ENCODE measurements at regions not wholly inside any gene's neighbourhood (a gene's known extent, or its start where the extent isn't known, plus 50 kb on each side); places are given as distances from the start of the nearest gene placed in this dataset.
"Not testable (repeated sequence)": the region's sequence is repeated elsewhere in the genome, so short reads cannot be mapped to it uniquely, and the experiment has no call there.

GRCh38 chr1:219560856-219561255 lies 52.0 kb downstream of the ZC3H11B start:
- Histone ChIP-seq H3K27ac (no peak overlapping the region), H3K4me3 (no peak overlapping the region), H3K36me3 (no peaks in the 10 kb centered on the region)

GRCh38 chr1:219559899-219560298 lies 53.0 kb downstream of the ZC3H11B start:
- Histone ChIP-seq H3K4me3 (no peak overlapping the region), H3K27ac (no peak overlapping the region), H3K9me3 (replicated peaks) (no peaks in the 10 kb centered on the region), H3K36me3 (no peaks in the 10 kb centered on the region), H3K4me1 (replicated peaks) (peaks cover 15% of the 10 kb centered on the region), H3K27me3 (replicated peaks) (no peaks in the 10 kb centered on the region; the same call in 1 of the 2 replicates)
- no peak for DNase-seq (ENCODE audit: low read depth in 1 of 2, low spot score in 2 of 2)

More at GRCh38 chr1:219560856-219561255, 52.0 kb downstream of the ZC3H11B start:
- Histone ChIP-seq H3K9me3 (replicated peaks) (no peaks in the 10 kb centered on the region), H3K4me1 (replicated peaks) (peaks cover 6% of the 10 kb centered on the region), H3K27me3 (replicated peaks) (no peaks in the 10 kb centered on the region; the same call in 1 of the 2 replicates)
- no peak for DNase-seq (ENCODE audit: low read depth in 1 of 2, low spot score in 2 of 2)

- Histone ChIP-seq H3K4me3 (no peak overlapping the region), H3K36me3 (no peaks in the 10 kb centered on the region), H3K9me3 (replicated peaks) (no peaks in the 10 kb centered on the region), H3K27ac (peak overlapping the region; percentile 59), H3K4me1 (replicated peaks) (peaks cover 16% of the 10 kb centered on the region), H3K27me3 (replicated peaks) (no peaks in the 10 kb centered on the region)
- peak; percentile 40 to 45 for DNase-seq (ENCODE audit: low read depth in 1 of 2, low spot score in 2 of 2)
These were observed 57.1 kb downstream of the ZC3H11B start for GRCh38 chr1:219555806-219556205.

- no peak overlapping the region for H3K4me3 ChIP-seq
- no peaks in the 10 kb centered on the region for H3K9me3 ChIP-seq (replicated peaks)
- H3K27me3 ChIP-seq (replicated peaks), result no peaks in the 10 kb centered on the region
- peak overlapping the region; percentile 59 for H3K27ac ChIP-seq
- H3K36me3 ChIP-seq, result no peaks in the 10 kb centered on the region
- H3K4me1 ChIP-seq (replicated peaks), result peaks cover 16% of the 10 kb centered on the region
- DNase-seq (ENCODE audit: low read depth in 1 of 2, low spot score in 2 of 2), result peak; percentile 56 to 65
These were observed 57.7 kb downstream of the ZC3H11B start for GRCh38 chr1:219555031-219555692.

- Histone ChIP-seq H3K36me3 (no peaks in the 10 kb centered on the region), H3K4me3 (no peak overlapping the region), H3K4me1 (replicated peaks) (peaks cover 16% of the 10 kb centered on the region), H3K27me3 (replicated peaks) (no peaks in the 10 kb centered on the region), H3K27ac (no peak overlapping the region), H3K9me3 (replicated peaks) (no peaks in the 10 kb centered on the region)
- no peak for DNase-seq (ENCODE audit: low read depth in 1 of 2, low spot score in 2 of 2)
These were observed 58.9 kb downstream of the ZC3H11B start for GRCh38 chr1:219553934-219554502.

GRCh38 chr1:219550201-219550600 lies 62.7 kb downstream of the ZC3H11B start:
- no peaks in the 10 kb centered on the region for H3K9me3 ChIP-seq (replicated peaks)
- H3K4me1 ChIP-seq (replicated peaks), result peaks cover 4% of the 10 kb centered on the region
- no peaks in the 10 kb centered on the region for H3K27me3 ChIP-seq (replicated peaks)
- H3K27ac ChIP-seq, result no peak overlapping the region
- no peak for DNase-seq (ENCODE audit: low read depth in 1 of 2, low spot score in 2 of 2)
- no peak overlapping the region for H3K4me3 ChIP-seq
- no peaks in the 10 kb centered on the region for H3K36me3 ChIP-seq

GRCh38 chr1:219549215-219549614 lies 63.7 kb downstream of the ZC3H11B start:
- DNase-seq (ENCODE audit: low read depth in 1 of 2, low spot score in 2 of 2), result no peak
- no peaks in the 10 kb centered on the region for H3K36me3 ChIP-seq
- H3K27ac ChIP-seq, result no peak overlapping the region
- no peaks in the 10 kb centered on the region for H3K4me1 ChIP-seq (replicated peaks)
- no peaks in the 10 kb centered on the region for H3K9me3 ChIP-seq (replicated peaks)
- H3K27me3 ChIP-seq (replicated peaks), result no peaks in the 10 kb centered on the region
- H3K4me3 ChIP-seq, result no peak overlapping the region

GRCh38 chr1:219548386-219548785 lies 64.5 kb downstream of the ZC3H11B start:
- no peaks in the 10 kb centered on the region for H3K27me3 ChIP-seq (replicated peaks)
- DNase-seq (ENCODE audit: low read depth in 1 of 2, low spot score in 2 of 2), result no peak
- H3K4me3 ChIP-seq, result no peak overlapping the region
- no peaks in the 10 kb centered on the region for H3K9me3 ChIP-seq (replicated peaks)
- peaks cover 2% of the 10 kb centered on the region; the same call in 1 of the 2 replicates for H3K4me1 ChIP-seq (replicated peaks)
- H3K36me3 ChIP-seq, result no peaks in the 10 kb centered on the region
- H3K27ac ChIP-seq, result no peak overlapping the region

GRCh38 chr1:219545756-219546155 lies 67.1 kb downstream of the ZC3H11B start:
- H3K4me3 ChIP-seq; DNase-seq (ENCODE audit: low read depth in 1 of 2, low spot score in 2 of 2); H3K27me3 ChIP-seq (replicated peaks); H3K36me3 ChIP-seq; H3K27ac ChIP-seq; H3K9me3 ChIP-seq (replicated peaks): not testable (repeated sequence)
- peaks cover 13% of the 10 kb centered on the region; the same call in 1 of the 2 replicates for H3K4me1 ChIP-seq (replicated peaks)

GRCh38 chr1:219544163-219544846 lies 68.6 kb downstream of the ZC3H11B start:
- Histone ChIP-seq H3K4me3 (no peak overlapping the region), H3K27ac (no peak overlapping the region), H3K9me3 (replicated peaks) (no peaks in the 10 kb centered on the region), H3K4me1 (replicated peaks) (peaks cover 13% of the 10 kb centered on the region; the same call in 1 of the 2 replicates), H3K36me3 (no peaks in the 10 kb centered on the region), H3K27me3 (replicated peaks) (no peaks in the 10 kb centered on the region)
- DNase-seq (ENCODE audit: low read depth in 1 of 2, low spot score in 2 of 2), result no peak

GRCh38 chr1:219542828-219543518 lies 69.9 kb downstream of the ZC3H11B start:
- Histone ChIP-seq H3K4me1 (replicated peaks) (peaks cover 13% of the 10 kb centered on the region; the same call in 1 of the 2 replicates), H3K4me3 (no peak overlapping the region), H3K36me3 (no peaks in the 10 kb centered on the region), H3K27me3 (replicated peaks) (no peaks in the 10 kb centered on the region), H3K9me3 (replicated peaks) (no peaks in the 10 kb centered on the region), H3K27ac (no peak overlapping the region)
- DNase-seq (ENCODE audit: low read depth in 1 of 2, low spot score in 2 of 2), result peak in 1 of 2 experiments; percentile 39

- Histone ChIP-seq H3K9me3 (replicated peaks) (no peaks in the 10 kb centered on the region), H3K27me3 (replicated peaks) (no peaks in the 10 kb centered on the region; the same call in 1 of the 2 replicates), H3K4me1 (replicated peaks) (peaks cover 13% of the 10 kb centered on the region; the same call in 1 of the 2 replicates), H3K27ac (no peak overlapping the region), H3K36me3 (no peaks in the 10 kb centered on the region), H3K4me3 (no peak overlapping the region)
- DNase-seq (ENCODE audit: low read depth in 1 of 2, low spot score in 2 of 2), result no peak
These were observed 71.0 kb downstream of the ZC3H11B start for GRCh38 chr1:219541946-219542345.

- no peak for DNase-seq (ENCODE audit: low read depth in 1 of 2, low spot score in 2 of 2)
- no peaks in the 10 kb centered on the region for H3K9me3 ChIP-seq (replicated peaks)
These were observed 73.2 kb downstream of the ZC3H11B start for GRCh38 chr1:219539645-219540254.

More at GRCh38 chr1:219539645-219540254, 73.2 kb downstream of the ZC3H11B start:
- H3K4me1 ChIP-seq (replicated peaks), result peaks cover 13% of the 10 kb centered on the region; the same call in 1 of the 2 replicates
- no peaks in the 10 kb centered on the region for H3K36me3 ChIP-seq
- no peaks in the 10 kb centered on the region; the same call in 1 of the 2 replicates for H3K27me3 ChIP-seq (replicated peaks)
- no peak overlapping the region for H3K27ac ChIP-seq
- no peak overlapping the region for H3K4me3 ChIP-seq
